ENCODE measurements at regions not wholly inside any gene's neighbourhood (a gene's known extent, or its start where the extent isn't known, plus 50 kb on each side); places are given as distances from the start of the nearest gene placed in this dataset.

DNA sequence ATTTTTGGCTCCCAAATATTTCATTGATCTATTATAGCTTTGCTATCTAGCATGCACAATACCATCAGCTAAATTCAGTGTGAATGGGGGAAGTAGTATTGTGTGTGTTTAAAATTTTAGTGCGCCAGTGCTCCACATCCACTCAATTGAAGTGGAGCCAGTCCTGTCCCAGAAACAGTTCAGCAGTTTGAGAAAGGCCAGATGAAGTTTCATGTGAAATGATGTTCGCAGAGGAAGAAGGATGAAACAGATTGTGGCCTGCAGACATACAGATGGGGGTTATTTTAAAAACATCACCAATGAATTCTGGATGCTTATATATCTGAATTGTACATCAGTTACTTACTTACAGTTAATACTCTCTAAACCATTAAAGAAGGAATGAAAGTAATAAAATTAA lies 129.4 kb downstream of the SPRY2 start:
- TF ChIP-seq CTCF (IDR thresholded peaks at IDR 0.05), result no peak
- DNase-seq (ENCODE audit: low spot score), result no peak
- Mint-ChIP-seq H3K9me3 (ENCODE audit: low read depth) (no peaks in the 10 kb centered on the region), H3K27ac (ENCODE audit: unreplicated experiment) (no peak overlapping the region), H3K4me1 (ENCODE audit: low read depth) (peaks cover 19% of the 10 kb centered on the region), H3K36me3 (ENCODE audit: low read depth) (no peaks in the 10 kb centered on the region), H3K27me3 (ENCODE audit: low read depth) (no peaks in the 10 kb centered on the region), H3K4me3 (ENCODE audit: unreplicated experiment) (no peak overlapping the region)

DNA sequence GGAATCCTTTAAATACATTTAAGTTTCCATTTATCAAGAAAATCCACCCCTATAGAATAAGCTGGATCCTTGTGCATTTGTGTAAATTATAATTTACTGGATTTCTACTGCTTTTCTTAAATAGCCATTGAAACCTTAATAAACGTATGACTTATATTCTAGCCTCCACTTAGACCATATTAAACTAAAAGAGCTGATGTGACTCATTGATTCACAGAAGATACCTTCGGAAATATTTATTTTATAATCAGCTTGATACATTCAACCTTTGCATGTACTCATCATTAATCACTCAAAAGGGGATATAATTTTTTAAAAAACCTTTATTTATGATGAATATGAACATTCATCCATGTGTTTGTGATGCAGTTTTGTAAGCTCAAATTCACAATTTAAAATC lies 136.3 kb downstream of the SPRY2 start:
- H3K27ac Mint-ChIP-seq (ENCODE audit: unreplicated experiment), result no peak overlapping the region
- H3K9me3 Mint-ChIP-seq (ENCODE audit: low read depth), result no peaks in the 10 kb centered on the region
- peaks cover under 1% of the 10 kb centered on the region for H3K4me1 Mint-ChIP-seq (ENCODE audit: low read depth)
- no peak overlapping the region for H3K4me3 Mint-ChIP-seq (ENCODE audit: unreplicated experiment)
- no peak for TF ChIP-seq CTCF (IDR thresholded peaks at IDR 0.05)
- DNase-seq (ENCODE audit: low spot score), result no peak
- H3K27me3 Mint-ChIP-seq (ENCODE audit: low read depth), result no peaks in the 10 kb centered on the region
- no peaks in the 10 kb centered on the region for H3K36me3 Mint-ChIP-seq (ENCODE audit: low read depth)

- no peak for TF ChIP-seq CTCF (IDR thresholded peaks at IDR 0.05)
- peaks cover 5% of the 10 kb centered on the region for H3K4me1 Mint-ChIP-seq (ENCODE audit: low read depth)
- DNase-seq (ENCODE audit: low spot score), result no peak
- H3K27ac Mint-ChIP-seq (ENCODE audit: unreplicated experiment), result no peak overlapping the region
- no peak overlapping the region for H3K4me3 Mint-ChIP-seq (ENCODE audit: unreplicated experiment)
- no peaks in the 10 kb centered on the region for H3K36me3 Mint-ChIP-seq (ENCODE audit: low read depth)
- no peaks in the 10 kb centered on the region for H3K9me3 Mint-ChIP-seq (ENCODE audit: low read depth)
- no peaks in the 10 kb centered on the region for H3K27me3 Mint-ChIP-seq (ENCODE audit: low read depth)
Measured at GRCh38 chr13:80203496-80203895, 137.4 kb downstream of the SPRY2 start.

GRCh38 chr13:80201694-80202468 lies 139.0 kb downstream of the SPRY2 start:
- TF ChIP-seq CTCF (IDR thresholded peaks at IDR 0.05), result no peak
- H3K4me1 Mint-ChIP-seq (ENCODE audit: low read depth), result peaks cover 5% of the 10 kb centered on the region
- H3K27ac Mint-ChIP-seq (ENCODE audit: unreplicated experiment), result no peak overlapping the region
- no peaks in the 10 kb centered on the region for H3K36me3 Mint-ChIP-seq (ENCODE audit: low read depth)
- H3K27me3 Mint-ChIP-seq (ENCODE audit: low read depth), result no peaks in the 10 kb centered on the region
- H3K4me3 Mint-ChIP-seq (ENCODE audit: unreplicated experiment), result no peak overlapping the region
- no peaks in the 10 kb centered on the region for H3K9me3 Mint-ChIP-seq (ENCODE audit: low read depth)
- DNase-seq (ENCODE audit: low spot score), result no peak

GRCh38 chr13:80199585-80200292 lies 141.2 kb downstream of the SPRY2 start:
- no peak for TF ChIP-seq CTCF (IDR thresholded peaks at IDR 0.05)
- Mint-ChIP-seq H3K9me3 (ENCODE audit: low read depth) (no peaks in the 10 kb centered on the region), H3K4me3 (ENCODE audit: unreplicated experiment) (no peak overlapping the region), H3K27me3 (ENCODE audit: low read depth) (no peaks in the 10 kb centered on the region), H3K36me3 (ENCODE audit: low read depth) (no peaks in the 10 kb centered on the region), H3K4me1 (ENCODE audit: low read depth) (peaks cover 15% of the 10 kb centered on the region), H3K27ac (ENCODE audit: unreplicated experiment) (no peak overlapping the region)
- no peak for DNase-seq (ENCODE audit: low spot score)
